HepG2 (cell line): ENCODE measurements at regions not wholly inside any gene's neighbourhood (a gene's known extent, or its start where the extent isn't known, plus 50 kb on each side); places are given as distances from the start of the nearest gene placed in this dataset.

Experiments used
- ATAC-seq: fragments of 200-7000 bp; cut with Tn5 transposase; 3 replicates; pipeline ENCODE4 v1.9.1; 2020; ENCODE audit warnings: mild to moderate bottlenecking, moderate library complexity
- BruUV-seq: library from RNA; stranded (reverse); fragments of 400-500 nt; replicated peaks from 2 replicates; lab custom pipeline; 2021; lab: Mats Ljungman, UMichigan
- CTCF ChIA-PET: fragments of 300-600 bp; formaldehyde crosslinking; extraction: SDS; loops from one replicate; lab custom pipeline; 2021; ENCODE audit warnings: low total read pairs, inconsistent platforms, low intra/inter-chr PET ratio; lab: Yijun Ruan, JAX
- POLR2A ChIA-PET: fragments of 350-600 bp; sonication (Branson Sonifier 250); formaldehyde crosslinking; loops from one replicate; lab custom pipeline; 2020; ENCODE audit warnings: antibody characterized with exemption, inconsistent platforms; lab: Yijun Ruan, JAX
- DNase-seq: peaks from one replicate; pipeline ENCODE4 v3.0.0-alpha.2; 2015; ENCODE audit warnings: low spot score
- FAIRE-seq: peaks from 3 replicates; lab custom pipeline; 2011; peaks lifted over from hg19 to GRCh38; lab: Jason Lieb, UNC
- H2AFZ ChIP-seq: one replicate; pipeline ENCODE4 v1.6.1; 2011; ENCODE audit warnings: low read length, inconsistent platforms
- H3K27ac ChIP-seq: fragments of 300-600 bp; 3 replicates; pipeline ENCODE4 v1.8.0; 2011; ENCODE audit warnings: mixed run types, mild to moderate bottlenecking, mixed read lengths, low read length, inconsistent platforms; ENCODE audit not compliant: insufficient read depth; ENCODE audit errors: extremely low read length
- H3K27me3 ChIP-seq, 2 experiments: fragments of 200-600 bp in 1 of 2; 2 replicates in 1 of 2; 3 replicates in 1 of 2; pipeline versions ENCODE4 v1.6.0 to v1.8.0; 2011; ENCODE audit warnings: low read length in 2 of 2, mild to moderate bottlenecking in 2 of 2, moderate library complexity in 2 of 2, inconsistent platforms in 1 of 2; ENCODE audit not compliant: insufficient read depth in 2 of 2, control insufficient read depth in 1 of 2
- H3K36me3 ChIP-seq, 2 experiments: fragments of 200-600 bp in 1 of 2; replicated peaks in 1 of 2; 2 replicates in 1 of 2; 3 replicates in 1 of 2; pipeline versions ENCODE4 v1.5.1 to v1.8.0; 2011; ENCODE audit warnings: low read length in 2 of 2, inconsistent platforms in 1 of 2; ENCODE audit not compliant: insufficient read depth in 2 of 2, control insufficient read depth in 1 of 2
- H3K4me1 ChIP-seq: 2 replicates; pipeline ENCODE4 v1.5.1; 2012; ENCODE audit warnings: low read length, inconsistent platforms; ENCODE audit not compliant: insufficient read depth
- H3K4me2 ChIP-seq: 2 replicates; pipeline ENCODE4 v1.6.0; 2011; ENCODE audit warnings: low read depth, low read length, inconsistent platforms
- H3K4me3 ChIP-seq, 3 experiments: fragments of 200-600 bp in 1 of 3; sonication (generic), shearing (Covaris generic) in 1 of 3; replicated peaks in 1 of 3; 2 replicates each; pipeline ENCODE4 v1.5.1; 2011 to 2016; ENCODE audit warnings: low read length in 3 of 3, inconsistent platforms in 2 of 3, low read depth in 2 of 3, mild to moderate bottlenecking in 2 of 3, control low read depth in 1 of 3, mixed read lengths in 1 of 3; ENCODE audit not compliant: insufficient read depth in 1 of 3
- H3K79me2 ChIP-seq: one replicate; pipeline ENCODE4 v1.6.1; 2011; ENCODE audit warnings: low read length, inconsistent platforms; ENCODE audit not compliant: insufficient read depth
- H3K9ac ChIP-seq: 2 replicates; pipeline ENCODE4 v1.6.0; 2011; ENCODE audit warnings: mild to moderate bottlenecking, low read depth, low read length, inconsistent platforms; ENCODE audit not compliant: insufficient read depth
- H3K9me3 ChIP-seq: 2 replicates; pipeline ENCODE4 v1.5.1; 2012; ENCODE audit warnings: mild to moderate bottlenecking, low read length
- H4K20me1 ChIP-seq: 2 replicates; pipeline ENCODE4 v1.6.0; 2011; ENCODE audit warnings: inconsistent platforms, mild to moderate bottlenecking, low read length, moderate library complexity; ENCODE audit not compliant: insufficient read depth
- ARID3A ChIP-seq: IDR thresholded peaks from 2 replicates; pipeline ENCODE4 v1.6.1; 2012; ENCODE audit warnings: low read depth, low read length, improper control_type of control experiment
- BRCA1 ChIP-seq: sonication (generic); formaldehyde crosslinking; IDR thresholded peaks from 2 replicates; pipeline ENCODE4 v1.4.0; 2020; ENCODE audit warnings: missing genetic modification reagents
- CBFB ChIP-seq: sonication (generic); formaldehyde crosslinking; IDR thresholded peaks from 2 replicates; pipeline ENCODE4 v1.4.0; 2020; ENCODE audit warnings: missing genetic modification reagents
- FOXJ3 ChIP-seq: sonication (generic); formaldehyde crosslinking; IDR thresholded peaks from 2 replicates; pipeline ENCODE4 v1.4.0; 2020; ENCODE audit warnings: missing genetic modification reagents, mild to moderate bottlenecking, borderline replicate concordance
- KAT2B ChIP-seq: fragments of 150-350 bp; IDR thresholded peaks from 2 replicates; pipeline ENCODE4 v1.6.1; 2014; ENCODE audit warnings: low read depth, low read length, borderline replicate concordance
- KLF13 ChIP-seq: sonication (generic); formaldehyde crosslinking; IDR thresholded peaks from 2 replicates; pipeline ENCODE4 v1.4.0; 2020; ENCODE audit warnings: mild to moderate bottlenecking, missing genetic modification reagents
- PRPF4 ChIP-seq: fragments of 200-400 bp; formaldehyde crosslinking; IDR thresholded peaks from 2 replicates; pipeline ENCODE4 v1.6.1; 2016; ENCODE audit warnings: low read length, low read depth; ENCODE audit not compliant: poor library complexity, severe bottlenecking
- SMYD3 ChIP-seq: sonication (generic); formaldehyde crosslinking; IDR thresholded peaks from 2 replicates; pipeline ENCODE4 v1.8.1; 2023; ENCODE audit warnings: mild to moderate bottlenecking, missing genetic modification reagents
- ZNF160 ChIP-seq: sonication (generic); formaldehyde crosslinking; IDR thresholded peaks from 2 replicates; pipeline ENCODE4 v1.8.0; 2022; ENCODE audit warnings: mild to moderate bottlenecking, inconsistent platforms, missing genetic modification reagents
- WGBS: methylation state at CpG from one replicate; pipeline ENCODE4 v1.1.6; 2017; ENCODE audit warnings: low lambda C conversion rate; 5-methylcytosine and 5-hydroxymethylcytosine counted together
- in situ Hi-C: cut with HindIII; loops from 2 replicates; pipeline ENCODE4 v1.10.0; 2017; ENCODE audit warnings: low pct_unique_long_range_greater_than_20kb; ENCODE audit not compliant: extremely low pct_ligation_motif_present
- intact Hi-C: fragments of 100-400 bp; cut with micrococcal nuclease; formaldehyde crosslinking; loops from one replicate; pipeline ENCODE4 v1.10.0; 2022; ENCODE audit not compliant: unreplicated experiment

- ChIA-PET CTCF (no interaction called here), POLR2A (no interaction called here)
- Histone ChIP-seq H3K79me2 (no peaks in the 10 kb centered on the region), H3K4me3 (no peak overlapping the region), H3K4me2 (no peak overlapping the region), H3K9me3 (no peaks in the 10 kb centered on the region), H2AFZ (no peak overlapping the region), H3K27me3 (no peaks in the 10 kb centered on the region; a peak in 2 of 5 replicates), H3K9ac (no peak overlapping the region), H3K27ac (no peak overlapping the region), H3K4me1 (peaks cover 10% of the 10 kb centered on the region), H3K36me3 (no peaks in the 10 kb centered on the region), H4K20me1 (no peaks in the 10 kb centered on the region)
- no TSS peak for BruUV-seq
- DNase-seq: no peak
- intact Hi-C loops (no loop called here), in situ Hi-C loops (no loop called here)
- TF ChIP-seq PRPF4 (no peak), SMYD3 (CRISPR knock-in tag) (no peak), BRCA1 (CRISPR knock-in tag) (no peak), ARID3A (no peak), KLF13 (CRISPR knock-in tag) (no peak), ZNF160 (CRISPR knock-in tag) (no peak), KAT2B (no peak), FOXJ3 (CRISPR knock-in tag) (no peak), CBFB (CRISPR knock-in tag) (no peak)
- WGBS: 1% methylated on average over 2 of the region's 2 CpGs
- no peak for ATAC-seq
- FAIRE-seq: no peak
These were observed 426.1 kb downstream of the FOXO1 start for GRCh38 chr13:40240293-40240692.
